ENCODE measurements at regions not wholly inside any gene's neighbourhood (a gene's known extent, or its start where the extent isn't known, plus 50 kb on each side); places are given as distances from the start of the nearest gene placed in this dataset.

DNA sequence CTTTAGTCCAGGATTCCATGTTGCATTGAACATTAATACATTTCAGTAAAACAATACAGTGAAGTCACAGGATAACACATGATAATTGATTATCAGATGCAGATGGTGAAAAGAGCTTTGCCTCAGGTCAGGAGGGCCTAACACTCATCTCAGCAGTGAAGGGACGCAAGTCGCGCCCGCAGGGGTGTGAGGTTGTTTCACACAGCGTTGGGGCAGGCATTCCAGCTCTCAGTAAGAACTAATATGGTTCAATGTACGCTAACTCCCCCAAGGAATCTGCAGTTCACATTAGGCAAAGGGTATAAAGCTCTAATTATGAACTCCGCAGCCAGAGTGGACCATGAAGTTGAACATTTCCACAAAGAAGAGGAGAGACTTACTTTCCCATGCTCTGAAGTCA, 53.1 kb upstream of the ATL2 start:
- Mint-ChIP-seq H3K4me3 (ENCODE audit: low read depth, unreplicated experiment) (no peak overlapping the region), H3K4me1 (ENCODE audit: low read depth, unreplicated experiment) (peaks cover 24% of the 10 kb centered on the region), H3K27me3 (ENCODE audit: unreplicated experiment) (no peaks in the 10 kb centered on the region), H3K9me3 (ENCODE audit: low read depth, unreplicated experiment) (peaks cover 5% of the 10 kb centered on the region), H3K36me3 (ENCODE audit: insufficient read depth, unreplicated experiment) (peaks cover 12% of the 10 kb centered on the region), H3K27ac (ENCODE audit: unreplicated experiment) (no peak overlapping the region)
- intact Hi-C loops (cut with micrococcal nuclease; ENCODE audit: unreplicated experiment), result no loop called here
- no TSS peak for BruUV-seq (replicated peaks)
- no peak for DNase-seq
- TF ChIP-seq, protein P1, sequence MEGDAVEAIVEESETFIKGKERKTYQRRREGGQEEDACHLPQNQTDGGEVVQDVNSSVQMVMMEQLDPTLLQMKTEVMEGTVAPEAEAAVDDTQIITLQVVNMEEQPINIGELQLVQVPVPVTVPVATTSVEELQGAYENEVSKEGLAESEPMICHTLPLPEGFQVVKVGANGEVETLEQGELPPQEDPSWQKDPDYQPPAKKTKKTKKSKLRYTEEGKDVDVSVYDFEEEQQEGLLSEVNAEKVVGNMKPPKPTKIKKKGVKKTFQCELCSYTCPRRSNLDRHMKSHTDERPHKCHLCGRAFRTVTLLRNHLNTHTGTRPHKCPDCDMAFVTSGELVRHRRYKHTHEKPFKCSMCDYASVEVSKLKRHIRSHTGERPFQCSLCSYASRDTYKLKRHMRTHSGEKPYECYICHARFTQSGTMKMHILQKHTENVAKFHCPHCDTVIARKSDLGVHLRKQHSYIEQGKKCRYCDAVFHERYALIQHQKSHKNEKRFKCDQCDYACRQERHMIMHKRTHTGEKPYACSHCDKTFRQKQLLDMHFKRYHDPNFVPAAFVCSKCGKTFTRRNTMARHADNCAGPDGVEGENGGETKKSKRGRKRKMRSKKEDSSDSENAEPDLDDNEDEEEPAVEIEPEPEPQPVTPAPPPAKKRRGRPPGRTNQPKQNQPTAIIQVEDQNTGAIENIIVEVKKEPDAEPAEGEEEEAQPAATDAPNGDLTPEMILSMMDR (IDR thresholded peaks at IDR 0.05; ENCODE audit: unreplicated experiment), result no peak
- CTCF ChIA-PET, result interaction anchor here (0.7 to 1.9 kb wide), 2 partner anchors 9 to 17 kb away, joined by 3 to 5 read pairs; no protein-coding TSS in a partner anchor

DNA sequence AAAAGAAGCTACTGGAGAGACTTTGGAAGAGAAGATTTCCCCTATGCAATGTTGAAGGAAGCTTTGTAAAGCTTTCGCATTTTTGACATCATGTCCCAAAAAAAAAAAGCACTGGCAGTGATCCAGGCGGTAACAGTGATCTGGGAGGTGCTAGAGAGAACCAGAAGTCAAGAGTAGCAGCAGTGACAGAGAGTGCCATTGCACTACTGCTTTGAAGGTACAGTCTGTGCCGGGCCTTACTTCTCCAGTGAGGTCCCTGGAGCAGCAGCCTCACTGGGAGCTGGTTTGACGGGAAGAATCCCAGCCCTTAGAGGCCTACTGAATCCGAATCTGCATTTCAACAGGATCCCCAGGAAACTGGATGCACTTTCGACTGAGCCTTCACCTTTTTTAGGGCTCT, 50.9 kb upstream of the ATL2 start:
- Mint-ChIP-seq H3K9me3 (ENCODE audit: low read depth, unreplicated experiment) (peaks cover 3% of the 10 kb centered on the region), H3K27ac (ENCODE audit: unreplicated experiment) (no peak overlapping the region), H3K4me3 (ENCODE audit: low read depth, unreplicated experiment) (no peak overlapping the region), H3K36me3 (ENCODE audit: insufficient read depth, unreplicated experiment) (no peaks in the 10 kb centered on the region), H3K4me1 (ENCODE audit: low read depth, unreplicated experiment) (peaks cover 7% of the 10 kb centered on the region), H3K27me3 (ENCODE audit: unreplicated experiment) (no peaks in the 10 kb centered on the region)
- TF ChIP-seq, protein P1 (IDR thresholded peaks at IDR 0.05; ENCODE audit: unreplicated experiment), result no peak
- intact Hi-C loops (cut with micrococcal nuclease; ENCODE audit: unreplicated experiment), result no loop called here
- CTCF ChIA-PET, result interaction anchor here (0.7 kb wide), 2 partner anchors 19 to 1663 kb away, joined by 3 read pairs; no protein-coding TSS in a partner anchor
- no TSS peak for BruUV-seq (replicated peaks)
- no peak for DNase-seq

DNA sequence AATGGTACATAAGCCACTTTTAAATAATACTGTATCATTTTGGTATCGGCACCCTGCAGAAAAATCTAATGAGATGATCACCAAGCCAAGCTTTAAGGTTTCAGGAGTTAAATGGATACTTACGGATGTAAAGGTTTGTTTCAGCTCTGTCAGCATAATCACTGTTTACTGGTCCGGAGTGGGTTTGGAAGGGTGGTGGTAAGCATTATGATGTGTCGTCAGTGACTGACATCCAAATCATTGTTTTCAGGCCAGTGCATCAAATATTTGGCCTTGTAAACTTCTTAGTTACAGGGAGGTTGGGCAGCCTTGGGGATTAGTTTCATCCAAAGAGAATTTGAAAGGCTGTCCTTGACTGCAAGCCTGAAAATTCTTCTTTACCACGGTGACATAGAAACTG, 50.0 kb upstream of the ATL2 start:
- TF ChIP-seq, protein P1 (IDR thresholded peaks at IDR 0.05; ENCODE audit: unreplicated experiment), result no peak
- BruUV-seq (replicated peaks), result no TSS peak
- no peak overlapping the region for H3K4me3 Mint-ChIP-seq (ENCODE audit: low read depth, unreplicated experiment)
- H3K9me3 Mint-ChIP-seq (ENCODE audit: low read depth, unreplicated experiment), result peaks cover 3% of the 10 kb centered on the region
- no peak overlapping the region for H3K27ac Mint-ChIP-seq (ENCODE audit: unreplicated experiment)
- CTCF ChIA-PET, result no interaction called here
- H3K4me1 Mint-ChIP-seq (ENCODE audit: low read depth, unreplicated experiment), result no peaks in the 10 kb centered on the region
- H3K36me3 Mint-ChIP-seq (ENCODE audit: insufficient read depth, unreplicated experiment), result no peaks in the 10 kb centered on the region
- H3K27me3 Mint-ChIP-seq (ENCODE audit: unreplicated experiment), result no peaks in the 10 kb centered on the region
- no peak for DNase-seq
- intact Hi-C loops (cut with micrococcal nuclease; ENCODE audit: unreplicated experiment), result no loop called here

Measured in Calu3 (cell line).